Chondrocyte (in vitro differentiated cells): ENCODE measurements at regions not wholly inside any gene's neighbourhood (a gene's known extent, or its start where the extent isn't known, plus 50 kb on each side); places are given as distances from the start of the nearest gene placed in this dataset.

ENCODE experiments used
- DNase-seq: peaks from one replicate; pipeline ENCODE4 v3.0.0; 2021; ENCODE audit warnings: mixed read lengths, low spot score
- H3K27ac Mint-ChIP-seq: one replicate; pipeline ENCODE4 v1.8.0; 2021; ENCODE audit warnings: mild to moderate bottlenecking, moderate library complexity, mixed read lengths; ENCODE audit not compliant: unreplicated experiment
- H3K27me3 Mint-ChIP-seq: 2 replicates; pipeline ENCODE4 v1.8.0; 2021; ENCODE audit warnings: low read depth, mixed read lengths
- H3K36me3 Mint-ChIP-seq: 2 replicates; pipeline ENCODE4 v1.8.0; 2021; ENCODE audit warnings: low read depth, mixed read lengths
- H3K4me1 Mint-ChIP-seq: 2 replicates; pipeline ENCODE4 v1.8.0; 2021; ENCODE audit warnings: low read depth, mild to moderate bottlenecking, mixed read lengths
- H3K4me3 Mint-ChIP-seq: one replicate; pipeline ENCODE4 v1.8.0; 2021; ENCODE audit warnings: mild to moderate bottlenecking, moderate library complexity, mixed read lengths; ENCODE audit not compliant: unreplicated experiment
- H3K9me3 Mint-ChIP-seq: 2 replicates; pipeline ENCODE4 v1.8.0; 2021; ENCODE audit warnings: low read depth, mixed read lengths
- TF ChIP-seq, protein P1 (sequence below): fragments of 200-600 bp; sonication (generic); IDR thresholded peaks from 2 replicates; pipeline ENCODE4 v1.5.0; 2021; ENCODE audit warnings: antibody characterized with exemption, mild to moderate bottlenecking, moderate library complexity

GRCh38 chr11:110918351-110918750 lies 206.1 kb upstream of the ARHGAP20 start:
- no peak for DNase-seq
- TF ChIP-seq, protein P1, sequence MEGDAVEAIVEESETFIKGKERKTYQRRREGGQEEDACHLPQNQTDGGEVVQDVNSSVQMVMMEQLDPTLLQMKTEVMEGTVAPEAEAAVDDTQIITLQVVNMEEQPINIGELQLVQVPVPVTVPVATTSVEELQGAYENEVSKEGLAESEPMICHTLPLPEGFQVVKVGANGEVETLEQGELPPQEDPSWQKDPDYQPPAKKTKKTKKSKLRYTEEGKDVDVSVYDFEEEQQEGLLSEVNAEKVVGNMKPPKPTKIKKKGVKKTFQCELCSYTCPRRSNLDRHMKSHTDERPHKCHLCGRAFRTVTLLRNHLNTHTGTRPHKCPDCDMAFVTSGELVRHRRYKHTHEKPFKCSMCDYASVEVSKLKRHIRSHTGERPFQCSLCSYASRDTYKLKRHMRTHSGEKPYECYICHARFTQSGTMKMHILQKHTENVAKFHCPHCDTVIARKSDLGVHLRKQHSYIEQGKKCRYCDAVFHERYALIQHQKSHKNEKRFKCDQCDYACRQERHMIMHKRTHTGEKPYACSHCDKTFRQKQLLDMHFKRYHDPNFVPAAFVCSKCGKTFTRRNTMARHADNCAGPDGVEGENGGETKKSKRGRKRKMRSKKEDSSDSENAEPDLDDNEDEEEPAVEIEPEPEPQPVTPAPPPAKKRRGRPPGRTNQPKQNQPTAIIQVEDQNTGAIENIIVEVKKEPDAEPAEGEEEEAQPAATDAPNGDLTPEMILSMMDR: no peak
- peaks cover 5% of the 10 kb centered on the region for H3K9me3 Mint-ChIP-seq
- H3K4me3 Mint-ChIP-seq: no peak overlapping the region
- peaks cover 8% of the 10 kb centered on the region for H3K4me1 Mint-ChIP-seq
- no peaks in the 10 kb centered on the region for H3K36me3 Mint-ChIP-seq
- peaks cover 6% of the 10 kb centered on the region for H3K27me3 Mint-ChIP-seq
- no peak overlapping the region for H3K27ac Mint-ChIP-seq

- Mint-ChIP-seq H3K4me1 (peaks cover 9% of the 10 kb centered on the region), H3K4me3 (no peak overlapping the region), H3K27ac (no peak overlapping the region), H3K27me3 (peaks cover 7% of the 10 kb centered on the region), H3K9me3 (peaks cover 5% of the 10 kb centered on the region), H3K36me3 (no peaks in the 10 kb centered on the region)
- DNase-seq: no peak
- TF ChIP-seq, protein P1: no peak
Measured at GRCh38 chr11:110912437-110912836, 200.2 kb upstream of the ARHGAP20 start.

GRCh38 chr11:110910384-110910783 lies 198.1 kb upstream of the ARHGAP20 start:
- peaks cover 2% of the 10 kb centered on the region for H3K9me3 Mint-ChIP-seq
- TF ChIP-seq, protein P1: no peak

DNA sequence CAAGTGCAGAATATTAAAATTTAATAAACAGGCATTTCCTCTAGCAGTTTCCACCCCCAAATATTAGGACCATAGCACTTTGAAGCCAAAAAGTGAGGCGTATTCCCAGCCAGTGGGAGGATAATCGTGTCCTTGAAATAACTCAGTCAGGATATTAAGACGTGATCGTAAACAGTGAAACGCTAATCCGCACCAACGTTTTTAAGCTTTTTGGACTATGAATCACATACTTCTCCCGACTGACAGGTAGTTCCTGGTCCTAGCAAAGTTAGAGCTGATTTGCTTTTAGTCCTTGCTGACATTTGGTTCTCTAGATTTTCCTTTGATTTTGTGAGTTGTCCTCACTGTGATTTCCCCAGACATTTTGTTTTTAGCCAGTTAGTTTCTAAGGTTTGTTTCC lies 197.1 kb upstream of the ARHGAP20 start:
- Mint-ChIP-seq H3K27me3 (peaks cover 7% of the 10 kb centered on the region), H3K9me3 (no peaks in the 10 kb centered on the region), H3K4me3 (no peak overlapping the region), H3K4me1 (peaks cover 13% of the 10 kb centered on the region), H3K36me3 (no peaks in the 10 kb centered on the region), H3K27ac (no peak overlapping the region)
- TF ChIP-seq, protein P1: no peak
- no peak for DNase-seq

More at GRCh38 chr11:110910384-110910783, 198.1 kb upstream of the ARHGAP20 start:
- no peaks in the 10 kb centered on the region for H3K36me3 Mint-ChIP-seq
- H3K27me3 Mint-ChIP-seq: peaks cover 7% of the 10 kb centered on the region
- H3K4me3 Mint-ChIP-seq: no peak overlapping the region
- DNase-seq: no peak
- no peak overlapping the region for H3K27ac Mint-ChIP-seq
- peaks cover 13% of the 10 kb centered on the region for H3K4me1 Mint-ChIP-seq

DNA sequence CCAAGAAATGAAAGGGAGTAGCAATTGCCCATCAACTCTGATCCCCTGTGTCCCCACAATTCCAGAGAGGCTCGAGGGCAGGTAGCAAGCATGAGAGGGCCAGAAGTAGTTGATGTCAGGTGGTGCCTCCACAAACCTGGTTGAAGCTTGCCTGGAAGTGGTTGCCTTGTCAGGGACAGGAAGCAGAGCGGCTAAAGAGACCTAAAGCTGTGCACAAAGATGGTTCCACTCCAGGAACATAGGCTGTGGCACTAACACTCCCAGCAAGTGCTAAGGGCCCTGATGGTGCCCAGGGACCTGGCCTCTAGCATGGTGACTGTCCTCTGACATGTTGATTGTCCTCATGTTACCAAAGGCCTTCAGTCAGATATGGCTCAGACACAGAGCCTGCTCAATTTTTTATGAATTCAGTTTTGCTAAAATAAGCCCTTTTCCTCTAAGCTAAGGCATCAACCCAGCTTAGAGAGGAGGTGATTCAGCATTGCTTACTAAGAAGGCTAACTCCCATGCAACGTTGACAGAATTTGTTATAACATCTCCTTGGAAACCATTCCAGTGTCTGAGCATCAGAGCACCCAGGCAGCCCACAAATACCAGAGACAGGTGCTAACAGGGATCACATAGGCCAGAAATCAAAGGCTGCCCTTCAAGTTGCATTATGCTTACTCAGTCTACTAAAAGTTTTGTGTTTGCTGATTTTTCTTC lies 196.3 kb upstream of the ARHGAP20 start:
- no peak for DNase-seq
- H3K4me3 Mint-ChIP-seq: no peak overlapping the region

More for the DNA sequence above, 196.3 kb upstream of the ARHGAP20 start:
- Mint-ChIP-seq H3K4me1 (peaks cover 13% of the 10 kb centered on the region), H3K27ac (no peak overlapping the region), H3K9me3 (no peaks in the 10 kb centered on the region), H3K27me3 (peaks cover 10% of the 10 kb centered on the region), H3K36me3 (no peaks in the 10 kb centered on the region)
- TF ChIP-seq, protein P1: no peak
